ENCODE measurements at regions not wholly inside any gene's neighbourhood (a gene's known extent, or its start where the extent isn't known, plus 50 kb on each side); places are given as distances from the start of the nearest gene placed in this dataset.

GRCh38 chr1:74937176-74937575 is 197.0 kb upstream of the LHX8 start:
- Histone ChIP-seq H3K4me3 (replicated peaks in 1 of 3; ENCODE audit: insufficient read depth in 1 of 3, low read depth in 2 of 3, low read length in 3 of 3) (no peak overlapping the region), H2AFZ (ENCODE audit: low read length) (no peak overlapping the region), H4K20me1 (ENCODE audit: insufficient read depth, low read length) (no peaks in the 10 kb centered on the region), H3K4me1 (ENCODE audit: insufficient read depth, low read length) (no peaks in the 10 kb centered on the region), H3K79me2 (ENCODE audit: insufficient read depth, low read length) (no peaks in the 10 kb centered on the region), H3K36me3 (replicated peaks in 1 of 2; ENCODE audit: control insufficient read depth in 1 of 2, insufficient read depth in 2 of 2, low read length in 2 of 2) (no peaks in the 10 kb centered on the region), H3K27me3 (ENCODE audit: control insufficient read depth in 1 of 2, insufficient read depth in 2 of 2, low read length in 2 of 2) (no peaks in the 10 kb centered on the region), H3K9ac (ENCODE audit: insufficient read depth, low read depth, low read length) (no peak overlapping the region), H3K27ac (ENCODE audit: extremely low read length, insufficient read depth, low read length) (no peak overlapping the region), H3K4me2 (ENCODE audit: low read depth, low read length) (no peak overlapping the region), H3K9me3 (ENCODE audit: low read length) (no peaks in the 10 kb centered on the region)
- DNase-seq (ENCODE audit: low spot score), result no peak
- no peak for FAIRE-seq
- 0% methylated on average over 1 of the region's 1 CpG for WGBS (ENCODE audit: low lambda C conversion rate)
- BruUV-seq (replicated peaks), result no TSS peak
- intact Hi-C loops (cut with micrococcal nuclease; ENCODE audit: unreplicated experiment), result no loop called here
- in situ Hi-C loops (cut with HindIII; ENCODE audit: extremely low pct_ligation_motif_present, low pct_unique_long_range_greater_than_20kb), result no loop called here
- ATAC-seq, result no peak
- no peak for TF ChIP-seq RBAK (CRISPR knock-in tag; IDR thresholded peaks at IDR 0.05)
- no peak for TF ChIP-seq YEATS4 (CRISPR knock-in tag; IDR thresholded peaks at IDR 0.05; ENCODE audit: borderline replicate concordance)
- no peak for TF ChIP-seq ZNF510 (CRISPR knock-in tag; IDR thresholded peaks at IDR 0.05; ENCODE audit: low read depth)
- TF ChIP-seq SIN3B (IDR thresholded peaks at IDR 0.05; ENCODE audit: low read length), result no peak
- POLR2A ChIA-PET, result no interaction called here
- CTCF ChIA-PET (ENCODE audit: low intra/inter-chr PET ratio, low total read pairs), result no interaction called here

DNA sequence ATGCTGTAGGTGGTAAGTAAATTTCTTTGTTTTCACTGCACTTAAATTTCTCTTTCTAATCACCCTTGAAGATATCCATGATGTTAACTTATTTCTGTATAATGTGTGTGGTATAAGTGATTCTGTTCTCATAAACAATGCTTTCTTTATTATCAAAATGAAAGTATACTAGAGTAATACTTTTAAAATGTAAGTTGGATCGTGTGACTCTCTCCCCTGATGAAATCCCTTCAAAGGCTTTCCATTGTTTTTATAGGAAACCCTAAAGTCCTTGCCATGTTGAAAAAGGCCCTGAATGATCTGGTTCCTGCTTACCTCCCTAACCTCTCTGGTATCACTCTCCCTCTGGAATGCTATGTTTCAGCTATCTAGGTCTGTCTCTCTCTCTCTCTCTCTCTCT is 191.1 kb upstream of the LHX8 start:
- no peak overlapping the region for H3K4me3 ChIP-seq (replicated peaks in 1 of 3; ENCODE audit: insufficient read depth in 1 of 3, low read depth in 2 of 3, low read length in 3 of 3)
- no peak for DNase-seq (ENCODE audit: low spot score)
- BruUV-seq (replicated peaks), result no TSS peak
- no peaks in the 10 kb centered on the region for H3K9me3 ChIP-seq (ENCODE audit: low read length)
- 4% methylated on average over 1 of the region's 1 CpG for WGBS (ENCODE audit: low lambda C conversion rate)
- FAIRE-seq, result no peak
- no peaks in the 10 kb centered on the region for H3K79me2 ChIP-seq (ENCODE audit: insufficient read depth, low read length)
- H3K27me3 ChIP-seq (ENCODE audit: control insufficient read depth in 1 of 2, insufficient read depth in 2 of 2, low read length in 2 of 2), result no peaks in the 10 kb centered on the region
- H3K27ac ChIP-seq (ENCODE audit: extremely low read length, insufficient read depth, low read length), result no peak overlapping the region
- H3K4me2 ChIP-seq (ENCODE audit: low read depth, low read length), result no peak overlapping the region
- ChIA-PET CTCF (ENCODE audit: low intra/inter-chr PET ratio, low total read pairs) (no interaction called here), POLR2A (no interaction called here)
- H2AFZ ChIP-seq (ENCODE audit: low read length), result no peak overlapping the region
- no peak for ATAC-seq
- no peaks in the 10 kb centered on the region for H3K36me3 ChIP-seq (replicated peaks in 1 of 2; ENCODE audit: control insufficient read depth in 1 of 2, insufficient read depth in 2 of 2, low read length in 2 of 2)
- in situ Hi-C loops (cut with HindIII; ENCODE audit: extremely low pct_ligation_motif_present, low pct_unique_long_range_greater_than_20kb) (no loop called here), intact Hi-C loops (cut with micrococcal nuclease; ENCODE audit: unreplicated experiment) (loop anchor here (10.0 kb wide), 1 partner anchor 262 kb away; no protein-coding TSS in a partner anchor)
- no peak overlapping the region for H3K9ac ChIP-seq (ENCODE audit: insufficient read depth, low read depth, low read length)
- no peaks in the 10 kb centered on the region for H3K4me1 ChIP-seq (ENCODE audit: insufficient read depth, low read length)
- H4K20me1 ChIP-seq (ENCODE audit: insufficient read depth, low read length), result no peaks in the 10 kb centered on the region
- TF ChIP-seq PTBP1 (IDR thresholded peaks at IDR 0.05; ENCODE audit: low read depth, low read length, poor library complexity, severe bottlenecking), result no peak
- TF ChIP-seq IKZF4 (CRISPR knock-in tag; IDR thresholded peaks at IDR 0.05; ENCODE audit: borderline replicate concordance, low read depth, not compliant biosample characterization), result no peak
- no peak for TF ChIP-seq ZNF850 (CRISPR knock-in tag; conservative IDR thresholded peaks at IDR 0.05)
- no peak for TF ChIP-seq GLMP (CRISPR knock-in tag; IDR thresholded peaks at IDR 0.05; ENCODE audit: borderline replicate concordance)
- no peak for TF ChIP-seq ZNF781 (CRISPR knock-in tag; IDR thresholded peaks at IDR 0.05; ENCODE audit: borderline replicate concordance, not compliant biosample characterization)
- no peak for TF ChIP-seq MAFG (CRISPR knock-in tag; IDR thresholded peaks at IDR 0.05)
- TF ChIP-seq, protein P1, sequence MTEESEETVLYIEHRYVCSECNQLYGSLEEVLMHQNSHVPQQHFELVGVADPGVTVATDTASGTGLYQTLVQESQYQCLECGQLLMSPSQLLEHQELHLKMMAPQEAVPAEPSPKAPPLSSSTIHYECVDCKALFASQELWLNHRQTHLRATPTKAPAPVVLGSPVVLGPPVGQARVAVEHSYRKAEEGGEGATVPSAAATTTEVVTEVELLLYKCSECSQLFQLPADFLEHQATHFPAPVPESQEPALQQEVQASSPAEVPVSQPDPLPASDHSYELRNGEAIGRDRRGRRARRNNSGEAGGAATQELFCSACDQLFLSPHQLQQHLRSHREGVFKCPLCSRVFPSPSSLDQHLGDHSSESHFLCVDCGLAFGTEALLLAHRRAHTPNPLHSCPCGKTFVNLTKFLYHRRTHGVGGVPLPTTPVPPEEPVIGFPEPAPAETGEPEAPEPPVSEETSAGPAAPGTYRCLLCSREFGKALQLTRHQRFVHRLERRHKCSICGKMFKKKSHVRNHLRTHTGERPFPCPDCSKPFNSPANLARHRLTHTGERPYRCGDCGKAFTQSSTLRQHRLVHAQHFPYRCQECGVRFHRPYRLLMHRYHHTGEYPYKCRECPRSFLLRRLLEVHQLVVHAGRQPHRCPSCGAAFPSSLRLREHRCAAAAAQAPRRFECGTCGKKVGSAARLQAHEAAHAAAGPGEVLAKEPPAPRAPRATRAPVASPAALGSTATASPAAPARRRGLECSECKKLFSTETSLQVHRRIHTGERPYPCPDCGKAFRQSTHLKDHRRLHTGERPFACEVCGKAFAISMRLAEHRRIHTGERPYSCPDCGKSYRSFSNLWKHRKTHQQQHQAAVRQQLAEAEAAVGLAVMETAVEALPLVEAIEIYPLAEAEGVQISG (CRISPR knock-in tag; IDR thresholded peaks at IDR 0.05), result no peak
- no peak for TF ChIP-seq NFRKB (IDR thresholded peaks at IDR 0.05)
- TF ChIP-seq, protein P2, sequence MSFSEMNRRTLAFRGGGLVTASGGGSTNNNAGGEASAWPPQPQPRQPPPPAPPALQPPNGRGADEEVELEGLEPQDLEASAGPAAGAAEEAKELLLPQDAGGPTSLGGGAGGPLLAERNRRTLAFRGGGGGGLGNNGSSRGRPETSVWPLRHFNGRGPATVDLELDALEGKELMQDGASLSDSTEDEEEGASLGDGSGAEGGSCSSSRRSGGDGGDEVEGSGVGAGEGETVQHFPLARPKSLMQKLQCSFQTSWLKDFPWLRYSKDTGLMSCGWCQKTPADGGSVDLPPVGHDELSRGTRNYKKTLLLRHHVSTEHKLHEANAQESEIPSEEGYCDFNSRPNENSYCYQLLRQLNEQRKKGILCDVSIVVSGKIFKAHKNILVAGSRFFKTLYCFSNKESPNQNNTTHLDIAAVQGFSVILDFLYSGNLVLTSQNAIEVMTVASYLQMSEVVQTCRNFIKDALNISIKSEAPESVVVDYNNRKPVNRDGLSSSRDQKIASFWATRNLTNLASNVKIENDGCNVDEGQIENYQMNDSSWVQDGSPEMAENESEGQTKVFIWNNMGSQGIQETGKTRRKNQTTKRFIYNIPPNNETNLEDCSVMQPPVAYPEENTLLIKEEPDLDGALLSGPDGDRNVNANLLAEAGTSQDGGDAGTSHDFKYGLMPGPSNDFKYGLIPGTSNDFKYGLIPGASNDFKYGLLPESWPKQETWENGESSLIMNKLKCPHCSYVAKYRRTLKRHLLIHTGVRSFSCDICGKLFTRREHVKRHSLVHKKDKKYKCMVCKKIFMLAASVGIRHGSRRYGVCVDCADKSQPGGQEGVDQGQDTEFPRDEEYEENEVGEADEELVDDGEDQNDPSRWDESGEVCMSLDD (CRISPR knock-in tag; IDR thresholded peaks at IDR 0.05; ENCODE audit: borderline replicate concordance), result no peak
